Subcutaneous abdominal adipose tissue (tissue), 5 donors: ENCODE measurements at regions not wholly inside any gene's neighbourhood (a gene's known extent, or its start where the extent isn't known, plus 50 kb on each side); places are given as distances from the start of the nearest gene placed in this dataset.

ENCODE experiments used
- H3K27ac ChIP-seq: one replicate; pipeline ENCODE4 v1.7.0; 2013; ENCODE audit warnings: low read depth, mild to moderate bottlenecking, inconsistent platforms, low read length, moderate library complexity
- H3K27me3 ChIP-seq, 5 donors: one replicate each; pipeline ENCODE4 v1.7.0; 2013; ENCODE audit warnings: low read length in 5 of 5, inconsistent platforms in 1 of 5; ENCODE audit not compliant: control insufficient read depth in 5 of 5, insufficient read depth in 4 of 5
- H3K36me3 ChIP-seq, 5 donors: one replicate each; pipeline ENCODE4 v1.7.0; 2013; ENCODE audit warnings: low read length in 5 of 5; ENCODE audit not compliant: control insufficient read depth in 5 of 5, insufficient read depth in 5 of 5
- H3K4me1 ChIP-seq, 5 donors: one replicate each; pipeline ENCODE4 v1.7.0; 2013; ENCODE audit warnings: low read length in 5 of 5, mild to moderate bottlenecking in 3 of 5, moderate library complexity in 1 of 5; ENCODE audit not compliant: control insufficient read depth in 5 of 5, insufficient read depth in 5 of 5
- H3K4me3 ChIP-seq, 5 donors: one replicate each; pipeline ENCODE4 v1.7.0; 2013; ENCODE audit warnings: low read length in 5 of 5, low read depth in 1 of 5
- H3K9ac ChIP-seq, 5 donors: one replicate each; pipeline ENCODE4 v1.7.0; 2013; ENCODE audit warnings: low read length in 5 of 5, mild to moderate bottlenecking in 4 of 5, moderate library complexity in 3 of 5
- H3K9me3 ChIP-seq, 5 donors: one replicate each; pipeline ENCODE4 v1.7.0; 2013; ENCODE audit warnings: low read length in 5 of 5; ENCODE audit not compliant: control insufficient read depth in 5 of 5
- donor health status: healthy.
- donor health status: healthy.
- donor health status: healthy.
- donor health status: healthy.
- donor health status: healthy.

GRCh38 chr18:72114801-72115594 lies 429.1 kb downstream of the CBLN2 start:
- peaks cover 0 to 15% (median 10%) of the 10 kb centered on the region in 5 donors for H3K4me1 ChIP-seq
- H3K9me3 ChIP-seq = no peaks in the 10 kb centered on the region
- H3K4me3 ChIP-seq = peak overlapping the region in 1 of 5 donors; percentile 15
- no peaks in the 10 kb centered on the region for H3K36me3 ChIP-seq
- H3K9ac ChIP-seq = no peak overlapping the region
- no peaks in the 10 kb centered on the region for H3K27me3 ChIP-seq
- H3K27ac ChIP-seq = peak overlapping the region; percentile 13

DNA sequence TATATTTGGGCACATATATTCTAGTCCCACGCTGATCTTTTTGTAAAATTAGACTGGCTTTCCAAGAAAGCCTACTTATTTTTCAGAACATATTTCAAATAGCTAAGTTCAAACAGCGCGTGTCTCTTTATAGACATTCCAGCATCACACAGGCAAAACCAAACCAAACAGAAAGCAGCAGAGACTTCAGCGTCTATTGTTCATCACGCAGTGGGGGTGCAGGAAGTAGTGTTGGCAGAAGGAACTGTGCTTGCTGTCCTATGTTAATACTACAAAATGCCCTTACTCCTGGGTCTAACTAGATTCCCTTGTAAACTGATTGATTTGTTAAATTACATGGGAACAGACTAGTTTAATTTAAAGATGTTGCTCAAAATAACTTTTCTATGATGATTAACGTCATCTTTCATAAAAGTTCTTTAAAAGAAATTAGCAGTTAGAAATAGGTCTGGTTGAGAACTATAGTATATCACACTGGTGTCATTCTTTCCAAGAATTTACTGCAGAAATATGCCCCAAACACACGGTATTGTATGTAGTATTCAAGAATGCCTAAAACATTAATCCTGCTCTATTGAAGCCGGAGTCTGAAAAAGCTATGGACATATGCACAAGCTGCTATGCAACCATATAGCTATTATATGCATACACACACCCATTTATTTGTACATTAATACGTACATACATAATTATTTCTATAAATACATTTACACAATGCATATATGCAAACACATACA lies 436.3 kb downstream of the CBLN2 start:
- Histone ChIP-seq H3K27me3 (no peaks in the 10 kb centered on the region), H3K9me3 (no peaks in the 10 kb centered on the region), H3K4me3 (no peak overlapping the region), H3K4me1 (no peaks in the 10 kb centered on the region), H3K9ac (no peak overlapping the region), H3K36me3 (no peaks in the 10 kb centered on the region), H3K27ac (no peak overlapping the region)

DNA sequence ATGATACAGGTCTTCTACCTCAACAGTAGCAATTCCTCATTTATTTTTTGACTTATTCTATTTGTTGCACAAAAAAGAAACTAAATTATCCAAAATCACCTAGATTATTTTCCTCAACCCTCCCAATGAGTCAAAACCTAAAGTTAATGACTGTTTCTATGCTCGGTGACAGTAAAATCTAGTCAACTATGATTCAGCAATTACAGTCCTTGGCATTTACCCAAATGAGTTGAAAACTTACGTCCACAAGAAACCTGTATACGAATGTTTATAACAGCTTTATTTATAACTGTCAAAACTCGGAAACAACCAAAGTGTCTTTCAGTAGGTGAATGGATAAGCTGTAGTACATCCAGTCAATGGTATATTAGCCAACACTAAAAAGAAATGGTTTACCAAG lies 439.3 kb downstream of the CBLN2 start:
- Histone ChIP-seq H3K4me1 (no peaks in the 10 kb centered on the region), H3K4me3 (no peak overlapping the region), H3K27ac (no peak overlapping the region), H3K27me3 (no peaks in the 10 kb centered on the region), H3K36me3 (no peaks in the 10 kb centered on the region), H3K9ac (no peak overlapping the region), H3K9me3 (no peaks in the 10 kb centered on the region)

- H3K4me3 ChIP-seq = no peak overlapping the region
- H3K27ac ChIP-seq = no peak overlapping the region
- H3K27me3 ChIP-seq = no peaks in the 10 kb centered on the region
- no peaks in the 10 kb centered on the region for H3K4me1 ChIP-seq
- no peak overlapping the region for H3K9ac ChIP-seq
- no peaks in the 10 kb centered on the region for H3K36me3 ChIP-seq
- H3K9me3 ChIP-seq = no peaks in the 10 kb centered on the region
These were observed 441.7 kb downstream of the CBLN2 start for GRCh38 chr18:72102412-72102811.

DNA sequence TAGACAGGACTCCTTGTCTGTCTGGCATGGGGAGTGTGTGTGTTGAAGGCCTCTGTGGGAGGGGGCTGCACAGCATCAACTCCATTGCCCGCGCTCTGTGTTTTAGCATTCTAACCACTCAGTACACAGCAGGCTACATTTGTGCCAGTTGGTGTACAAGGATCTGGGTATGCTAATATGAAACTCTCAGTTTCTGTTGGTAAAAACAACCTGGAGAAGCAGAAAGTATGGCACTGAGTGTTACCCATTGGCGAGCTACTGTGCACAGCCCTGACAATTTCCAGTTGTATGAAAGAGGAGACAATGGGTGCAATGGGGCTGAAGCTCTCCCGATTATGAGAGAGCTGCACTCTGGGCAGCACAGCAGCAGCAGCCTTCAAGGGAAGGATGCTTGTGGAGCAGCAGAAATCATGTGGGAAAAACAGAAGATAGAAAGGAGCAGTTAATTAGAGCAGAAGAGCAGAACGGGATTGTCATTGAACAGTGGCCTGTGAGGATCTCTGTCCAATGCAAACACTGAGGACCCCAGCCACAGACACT lies 443.6 kb downstream of the CBLN2 start:
- Histone ChIP-seq H3K27ac (no peak overlapping the region), H3K4me1 (no peaks in the 10 kb centered on the region), H3K36me3 (no peaks in the 10 kb centered on the region), H3K9ac (no peak overlapping the region), H3K9me3 (no peaks in the 10 kb centered on the region), H3K27me3 (no peaks in the 10 kb centered on the region), H3K4me3 (no peak overlapping the region)

GRCh38 chr18:72091369-72091768 lies 452.8 kb downstream of the CBLN2 start:
- no peak overlapping the region for H3K4me3 ChIP-seq
- H3K27ac ChIP-seq = no peak overlapping the region

GRCh38 chr18:72089432-72089831 lies 454.7 kb downstream of the CBLN2 start:
- Histone ChIP-seq H3K4me3 (no peak overlapping the region), H3K9ac (no peak overlapping the region), H3K9me3 (no peaks in the 10 kb centered on the region), H3K27me3 (no peaks in the 10 kb centered on the region), H3K27ac (no peak overlapping the region), H3K4me1 (peaks cover 0 to 5% (median 0%) of the 10 kb centered on the region in 5 donors), H3K36me3 (no peaks in the 10 kb centered on the region)

More at GRCh38 chr18:72091369-72091768, 452.8 kb downstream of the CBLN2 start:
- Histone ChIP-seq H3K4me1 (peaks cover 0 to 2% (median 0%) of the 10 kb centered on the region in 5 donors), H3K9me3 (no peaks in the 10 kb centered on the region), H3K36me3 (no peaks in the 10 kb centered on the region), H3K27me3 (no peaks in the 10 kb centered on the region), H3K9ac (no peak overlapping the region)

DNA sequence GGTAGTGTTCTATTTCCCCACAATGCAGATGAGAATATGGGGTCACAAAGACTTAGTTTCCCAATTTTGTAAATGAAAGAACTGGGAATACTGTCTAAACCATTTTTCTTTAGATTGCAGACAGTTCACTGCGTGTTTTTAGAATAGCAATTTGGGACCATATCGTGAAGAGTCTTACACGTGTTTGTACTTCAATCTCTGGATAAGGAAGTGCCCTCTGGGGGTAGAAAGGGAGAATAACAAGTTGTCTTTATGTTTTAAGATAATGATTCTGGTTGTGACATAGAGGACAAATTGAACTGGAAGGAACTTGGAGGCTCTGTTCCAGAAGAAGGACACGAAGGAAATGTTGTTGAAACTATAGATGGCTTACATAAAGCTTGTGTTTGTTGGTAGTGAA lies 457.7 kb downstream of the CBLN2 start:
- H3K27me3 ChIP-seq = no peaks in the 10 kb centered on the region
- no peaks in the 10 kb centered on the region for H3K9me3 ChIP-seq
- no peak overlapping the region for H3K27ac ChIP-seq
- H3K9ac ChIP-seq = no peak overlapping the region
- H3K4me1 ChIP-seq = peaks cover 0 to 5% (median 0%) of the 10 kb centered on the region in 5 donors
- H3K36me3 ChIP-seq = no peaks in the 10 kb centered on the region
- H3K4me3 ChIP-seq = no peak overlapping the region

DNA sequence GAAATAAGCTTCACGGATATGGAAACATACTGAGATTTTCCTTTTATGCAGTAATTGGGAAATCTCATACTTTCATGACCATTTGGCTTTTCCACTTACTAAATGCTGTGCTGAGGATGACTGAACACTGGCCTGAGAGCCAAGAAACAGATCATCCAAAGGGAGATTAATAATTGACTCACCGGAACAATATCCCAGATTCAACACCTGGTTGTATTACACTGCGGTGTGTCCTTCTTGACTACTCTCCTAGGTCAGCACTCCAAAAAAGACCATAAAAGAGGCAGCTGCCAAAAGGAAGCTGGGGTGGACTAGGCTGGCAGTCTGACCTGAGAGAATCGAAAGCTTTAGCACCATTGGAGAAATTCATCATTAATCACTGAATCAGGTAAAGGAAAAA lies 469.1 kb downstream of the CBLN2 start:
- no peaks in the 10 kb centered on the region for H3K9me3 ChIP-seq
- no peak overlapping the region for H3K27ac ChIP-seq
- no peaks in the 10 kb centered on the region for H3K4me1 ChIP-seq
- H3K4me3 ChIP-seq = no peak overlapping the region
- no peaks in the 10 kb centered on the region for H3K27me3 ChIP-seq
- H3K36me3 ChIP-seq = no peaks in the 10 kb centered on the region
- H3K9ac ChIP-seq = no peak overlapping the region

DNA sequence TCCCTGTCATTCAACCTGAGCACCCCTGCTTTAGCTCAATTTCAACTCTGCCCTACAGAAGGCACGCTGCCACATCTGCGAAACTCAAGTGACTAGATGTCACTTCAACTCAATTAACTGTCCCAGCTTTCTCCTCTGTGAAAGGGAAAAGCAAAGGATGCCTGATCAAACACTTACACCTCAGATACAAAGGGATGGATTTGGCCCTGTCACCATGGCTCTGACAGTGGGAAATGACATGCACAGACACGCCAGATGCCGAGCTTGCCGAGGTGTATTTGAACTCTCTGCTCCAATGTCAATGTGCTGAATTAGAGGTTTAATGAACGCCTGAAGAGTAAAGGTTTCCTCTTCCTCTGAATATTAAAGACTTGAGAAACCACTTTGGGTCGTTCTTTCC lies 481.1 kb downstream of the CBLN2 start:
- Histone ChIP-seq H3K4me1 (no peaks in the 10 kb centered on the region), H3K36me3 (no peaks in the 10 kb centered on the region), H3K27ac (no peak overlapping the region), H3K9ac (no peak overlapping the region), H3K4me3 (no peak overlapping the region), H3K9me3 (no peaks in the 10 kb centered on the region), H3K27me3 (no peaks in the 10 kb centered on the region)
